D341Med (cell line): ENCODE measurements at regions not wholly inside any gene's neighbourhood (a gene's known extent, or its start where the extent isn't known, plus 50 kb on each side); places are given as distances from the start of the nearest gene placed in this dataset.
"Not testable (repeated sequence)": the region's sequence is repeated elsewhere in the genome, so short reads cannot be mapped to it uniquely, and the experiment has no call there.

Source experiments
- DNase-seq: peaks from one replicate; pipeline ENCODE4 v3.0.0; 2012; ENCODE audit warnings: low spot score

GRCh38 chr2:43146083-43146482 lies 80.3 kb downstream of the ZFP36L2 start:
- no peak for DNase-seq

GRCh38 chr2:43144263-43144662 lies 82.1 kb downstream of the ZFP36L2 start:
- DNase-seq = no peak

DNA sequence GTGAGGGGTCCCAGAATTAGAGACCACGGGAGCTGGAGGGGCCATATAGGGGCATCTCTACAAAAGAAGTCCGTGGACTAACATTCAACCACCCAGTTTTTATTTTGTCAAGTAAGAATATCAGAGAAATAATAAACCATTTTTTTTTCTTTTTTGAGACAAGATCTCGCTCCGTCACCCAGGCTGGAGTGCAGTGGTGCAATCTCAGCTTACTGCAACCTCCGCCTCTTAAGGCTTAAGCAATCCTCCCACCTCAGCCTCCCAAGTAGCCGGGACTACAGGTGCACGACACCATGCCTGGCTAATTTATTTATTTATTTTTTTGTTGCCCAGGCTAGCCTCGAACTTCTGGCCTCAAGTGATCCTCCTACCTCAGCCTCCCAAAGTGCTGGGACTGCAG lies 82.7 kb downstream of the ZFP36L2 start:
- no peak for DNase-seq

DNA sequence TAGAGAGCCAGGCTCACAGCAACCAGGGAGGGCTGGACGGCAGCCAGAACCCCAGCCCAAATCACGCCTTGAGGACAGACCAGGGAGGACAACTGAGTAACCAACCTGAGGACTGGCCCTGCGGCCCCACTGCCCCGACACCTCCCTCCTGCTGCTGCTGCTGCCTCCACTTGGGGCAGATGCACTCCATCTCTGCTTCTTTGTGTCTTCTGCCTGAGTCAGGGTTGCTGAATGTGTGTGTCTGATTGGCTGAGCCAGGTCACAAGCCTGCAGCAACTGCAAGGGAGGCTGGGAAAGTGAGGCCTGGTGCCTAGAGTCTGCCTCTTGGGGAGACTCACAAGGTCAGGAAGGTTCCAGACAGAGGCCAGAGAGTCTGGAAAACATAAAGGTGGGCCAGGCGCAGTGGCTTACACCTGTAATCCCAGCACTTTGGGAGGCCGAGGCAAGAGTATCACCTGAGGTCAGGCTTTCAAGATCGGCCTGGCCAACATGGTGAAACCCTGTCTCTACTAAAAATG lies 83.4 kb downstream of the ZFP36L2 start:
- no peak for DNase-seq

- not testable (repeated sequence) for DNase-seq
These were observed 84.7 kb downstream of the ZFP36L2 start for GRCh38 chr2:43141636-43142151.

GRCh38 chr2:43139996-43140621 lies 86.3 kb downstream of the ZFP36L2 start:
- DNase-seq = no peak

GRCh38 chr2:43139501-43139900 lies 86.9 kb downstream of the ZFP36L2 start:
- no peak for DNase-seq

- DNase-seq = no peak
These were observed 88.0 kb downstream of the ZFP36L2 start for GRCh38 chr2:43138441-43138840.

- no peak for DNase-seq
These were observed 89.5 kb downstream of the ZFP36L2 start for GRCh38 chr2:43136876-43137275.

DNA sequence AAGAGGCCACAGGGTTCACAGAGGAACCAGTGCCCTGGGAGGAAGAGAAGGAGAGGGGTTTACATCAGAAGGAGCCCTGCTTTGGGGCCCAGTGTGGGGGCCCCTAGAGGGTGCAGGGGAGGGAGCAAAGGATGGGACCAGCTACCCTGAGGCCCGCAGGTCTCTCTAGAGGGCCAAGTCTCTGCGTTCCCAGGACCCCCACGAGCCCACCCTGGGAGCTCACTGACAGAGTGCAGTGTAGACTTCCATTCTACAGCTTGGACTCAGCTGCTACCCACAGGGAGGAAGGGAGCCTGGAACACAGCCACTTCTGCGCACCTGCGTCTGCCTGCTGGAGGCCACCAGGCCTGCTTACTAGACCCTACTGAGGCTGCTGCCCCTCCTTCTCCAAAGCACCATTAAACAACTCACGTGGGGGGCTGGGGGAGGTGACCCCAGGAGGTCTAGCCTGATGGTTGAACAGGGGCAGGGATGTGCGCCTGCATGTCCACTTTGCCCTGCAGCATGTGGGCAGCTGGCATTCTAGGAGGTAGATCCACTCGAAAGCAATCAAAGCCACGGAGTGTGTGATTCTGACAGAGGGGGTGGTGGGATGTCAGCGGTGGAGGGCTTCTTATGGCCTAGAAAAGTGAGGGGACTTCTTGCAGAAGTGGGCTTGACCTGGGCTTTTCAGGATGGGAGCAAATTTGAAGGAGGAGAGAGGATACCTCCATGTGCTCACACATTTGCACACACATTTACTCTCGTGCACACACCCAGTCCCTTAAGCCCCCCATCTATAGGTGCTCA lies 90.2 kb downstream of the ZFP36L2 start:
- no peak for DNase-seq

DNA sequence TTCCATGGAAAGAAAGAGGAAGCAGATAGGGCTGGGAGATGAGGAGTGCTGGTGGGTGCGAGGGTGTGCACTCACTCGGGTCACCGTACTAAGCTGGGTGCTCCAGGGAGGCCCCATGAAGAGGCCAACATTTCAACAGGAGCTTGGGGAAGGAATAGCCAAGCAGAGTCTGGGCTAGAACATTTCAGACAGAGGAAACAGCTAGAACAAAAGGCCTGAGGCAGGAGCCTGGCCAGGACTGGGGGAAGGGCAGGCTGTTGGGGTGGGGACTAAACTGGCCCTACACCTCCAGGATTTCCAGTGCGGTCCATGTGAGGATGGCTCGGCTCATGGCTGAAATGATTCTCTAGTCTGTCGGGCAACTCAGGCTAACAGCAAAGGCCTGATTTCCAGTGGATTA lies 90.8 kb downstream of the ZFP36L2 start:
- no peak for DNase-seq

GRCh38 chr2:43134571-43134889 lies 91.9 kb downstream of the ZFP36L2 start:
- no peak for DNase-seq

DNA sequence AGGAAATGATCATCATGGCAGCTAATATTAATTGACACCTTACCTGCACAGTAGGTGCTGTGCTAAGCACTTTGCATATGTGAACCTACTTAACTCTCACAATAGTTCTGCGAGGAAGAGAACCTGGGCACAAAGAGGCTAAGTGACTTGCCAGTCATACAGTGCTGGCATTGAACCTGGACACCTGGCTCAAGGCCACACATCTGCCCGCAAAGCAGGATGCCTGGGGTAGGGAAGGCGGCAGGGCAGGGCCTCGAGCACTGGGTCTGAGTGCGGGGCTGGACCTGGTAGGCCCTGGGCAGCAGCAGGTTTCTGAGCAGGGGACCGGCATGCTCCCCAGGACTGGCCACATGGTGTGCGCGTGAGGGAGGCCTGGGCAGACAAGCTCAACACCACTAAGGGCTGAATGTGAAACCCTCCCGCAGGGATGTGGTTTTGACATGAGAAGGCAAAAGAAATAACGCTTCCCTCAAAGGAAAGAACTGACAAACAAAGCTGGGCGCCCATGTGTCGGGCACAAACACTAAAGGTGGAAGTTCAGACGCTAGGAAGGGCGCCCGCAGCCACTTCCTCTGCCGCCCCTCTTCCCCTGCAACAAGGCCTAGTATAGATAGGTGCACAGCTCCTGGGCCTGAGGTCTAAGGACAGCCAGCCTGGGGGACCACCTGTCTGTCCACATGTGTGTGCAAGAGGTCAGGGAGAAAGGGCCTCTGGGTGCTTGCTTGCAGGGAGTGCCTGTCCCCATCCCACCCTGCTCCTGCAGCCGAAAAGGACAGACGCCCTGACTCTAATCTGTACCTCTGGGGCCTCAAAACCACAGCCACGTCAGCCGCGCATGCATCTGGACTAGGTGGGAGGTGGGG lies 92.5 kb downstream of the ZFP36L2 start:
- DNase-seq = no peak

GRCh38 chr2:43133336-43133707 lies 93.1 kb downstream of the ZFP36L2 start:
- no peak for DNase-seq

DNA sequence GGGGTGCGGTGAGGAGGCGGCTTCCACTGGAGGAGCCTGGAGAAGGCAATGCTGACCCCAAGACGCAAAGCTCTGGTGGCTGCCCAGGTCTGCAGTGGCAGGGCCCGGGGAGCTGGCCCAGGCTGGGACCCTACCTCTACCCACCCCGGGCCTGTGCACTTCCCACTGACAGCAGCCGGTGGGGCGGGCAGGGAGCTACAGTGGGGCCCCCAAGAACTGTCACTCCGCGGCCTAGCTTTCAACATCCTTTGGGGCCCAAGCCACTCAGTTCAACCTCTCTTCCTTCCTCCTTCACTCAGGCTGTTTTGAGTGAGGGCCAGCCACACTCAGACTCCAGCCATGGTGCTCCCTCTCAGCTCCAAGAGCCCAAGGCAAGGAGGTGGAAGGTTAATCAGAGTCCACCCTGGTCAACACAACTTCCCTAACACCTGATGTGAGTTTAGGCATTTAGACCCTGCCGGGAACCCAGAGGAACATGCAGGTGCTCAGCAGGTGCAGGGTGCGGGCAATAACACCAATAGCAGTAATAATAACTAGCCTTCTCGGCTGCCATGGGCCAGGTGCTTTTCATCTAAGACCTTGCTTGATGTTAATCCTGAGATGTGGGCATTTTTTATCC lies 93.6 kb downstream of the ZFP36L2 start:
- DNase-seq = no peak

DNA sequence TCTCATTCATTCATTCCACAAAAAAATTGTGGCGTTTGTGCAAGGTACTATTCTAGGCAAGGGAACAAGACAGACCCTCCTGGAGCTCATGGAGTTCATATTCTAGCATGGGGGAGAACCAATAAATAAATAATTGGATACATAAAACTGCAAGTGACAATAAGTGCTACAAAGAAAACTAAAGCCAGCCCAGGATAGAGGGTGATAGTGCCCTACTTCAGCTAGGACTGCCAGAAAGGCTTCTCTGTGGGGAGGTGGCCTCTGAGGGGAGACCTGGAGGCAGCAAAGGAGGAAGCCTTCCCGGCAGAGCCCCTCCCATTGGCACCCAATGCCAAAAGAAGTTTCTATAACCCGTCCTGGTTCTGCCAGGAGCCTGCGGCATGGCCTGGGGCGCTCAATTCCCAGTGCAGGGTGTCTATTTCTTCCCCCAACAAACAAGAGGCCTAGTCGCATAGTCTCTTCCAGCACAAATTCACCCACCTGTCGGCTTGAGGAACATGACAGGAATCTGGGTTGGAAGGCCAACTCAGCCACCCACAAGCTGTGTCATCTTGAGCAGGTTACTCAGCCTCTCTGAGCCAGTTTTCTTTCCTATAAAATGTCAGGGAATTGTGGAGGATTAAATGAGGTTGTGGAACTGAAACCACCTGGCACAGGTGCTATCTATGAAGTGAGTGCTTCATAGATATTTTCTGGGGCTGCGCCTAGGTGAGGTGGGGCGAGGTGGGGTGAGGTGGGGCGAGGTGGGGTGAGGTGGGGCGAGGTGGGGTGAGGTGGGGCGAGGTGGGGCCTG lies 94.3 kb downstream of the ZFP36L2 start:
- no peak for DNase-seq

DNA sequence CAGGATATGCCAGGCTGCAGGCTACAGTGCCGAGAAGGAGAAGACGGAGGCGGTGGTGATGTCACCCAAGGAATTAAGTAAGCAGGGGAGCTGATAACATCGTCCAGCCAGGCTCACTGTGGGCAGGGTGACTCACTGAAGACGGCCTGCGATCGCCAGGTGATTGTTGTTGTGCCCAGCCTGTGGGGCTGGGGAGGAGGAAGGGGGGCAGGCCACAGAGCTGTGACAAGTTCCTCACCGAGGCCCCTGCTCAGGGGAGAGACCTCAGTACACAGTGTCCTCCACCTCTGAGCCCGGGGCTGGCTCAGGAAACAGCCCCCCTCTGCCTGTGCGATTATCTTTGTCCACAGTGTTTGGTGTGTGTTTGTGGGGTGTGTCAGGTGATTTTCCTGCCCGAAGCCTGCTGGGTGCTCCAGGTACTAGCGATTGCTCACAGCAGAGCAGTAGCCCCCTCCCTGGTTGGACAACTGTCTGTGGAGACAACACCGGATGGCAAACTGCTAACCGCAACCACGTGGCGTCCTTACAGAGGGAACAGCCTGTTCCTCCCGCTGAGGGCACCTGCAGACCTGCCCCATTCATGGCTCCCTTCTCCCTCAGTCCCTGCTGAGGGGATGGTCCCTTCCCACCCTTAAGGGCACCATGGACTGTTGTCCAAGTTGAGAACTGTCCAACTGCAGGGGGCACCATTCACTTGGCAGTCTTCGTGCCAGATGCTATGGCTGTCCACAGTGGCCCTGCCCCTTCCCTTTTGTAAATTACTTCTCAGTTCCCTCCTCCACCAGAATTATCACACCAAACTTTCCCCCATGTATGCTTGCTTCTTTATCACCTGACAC lies 95.1 kb downstream of the ZFP36L2 start:
- DNase-seq = no peak

GRCh38 chr2:43130548-43130875 lies 95.9 kb downstream of the ZFP36L2 start:
- no peak for DNase-seq

GRCh38 chr2:43129676-43130547 lies 96.5 kb downstream of the ZFP36L2 start:
- DNase-seq = no peak

DNA sequence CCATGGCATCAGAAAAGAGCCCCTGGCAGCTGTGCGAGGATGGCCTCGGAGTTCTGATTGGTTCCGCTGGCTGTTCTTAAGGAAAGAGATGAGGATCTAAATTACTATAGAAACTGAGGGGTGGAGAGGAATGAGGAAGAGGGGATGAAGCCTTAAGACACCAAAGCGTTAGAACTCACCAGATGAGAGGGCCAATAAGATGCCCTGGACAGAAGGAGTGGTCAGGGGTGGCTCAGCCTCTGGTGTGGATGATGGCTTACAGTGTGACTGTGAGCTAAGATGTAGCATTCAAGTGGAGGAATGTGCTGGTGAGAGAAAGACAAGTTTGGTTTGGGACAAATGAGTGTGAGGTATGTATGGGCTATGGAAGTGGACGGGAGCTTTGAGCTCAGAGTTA lies 97.8 kb downstream of the ZFP36L2 start:
- no peak for DNase-seq
